Activated CD8-positive, alpha-beta memory T cell treated with anti-CD3 and anti-CD28 coated beads, Interleukin-2, amount 10 ng/mL, durations not matched to agents 7 days and 5 days (primary cell): ENCODE measurements at regions not wholly inside any gene's neighbourhood (a gene's known extent, or its start where the extent isn't known, plus 50 kb on each side); places are given as distances from the start of the nearest gene placed in this dataset.

Source experiments
- ATAC-seq: fragments of 150-1000 bp; cut with Tn5 transposase; one replicate; pipeline ENCODE4 v1.10.0; 2021; ENCODE audit warnings: moderate library complexity
- CTCF ChIA-PET: fragments of 350-600 bp; sonication (Branson Sonifier 250); formaldehyde crosslinking; loops from one replicate; lab custom pipeline; 2021; ENCODE audit warnings: antibody characterized with exemption; lab: Charles Lee
- DNase-seq: peaks from one replicate; pipeline ENCODE4 v3.0.0-alpha.2; 2020
- H3K27ac Mint-ChIP-seq: one replicate; pipeline ENCODE4 v1.8.0; 2021; ENCODE audit warnings: mild to moderate bottlenecking, mixed read lengths
- H3K27me3 Mint-ChIP-seq: one replicate; pipeline ENCODE4 v1.8.0; 2021; ENCODE audit warnings: mixed read lengths
- H3K36me3 Mint-ChIP-seq: one replicate; pipeline ENCODE4 v1.8.0; 2021; ENCODE audit warnings: mild to moderate bottlenecking, mixed read lengths
- H3K4me1 Mint-ChIP-seq: one replicate; pipeline ENCODE4 v1.8.0; 2021; ENCODE audit warnings: mixed read lengths
- H3K4me3 Mint-ChIP-seq: one replicate; pipeline ENCODE4 v1.8.0; 2021; ENCODE audit warnings: mild to moderate bottlenecking, moderate library complexity, mixed read lengths
- H3K9me3 Mint-ChIP-seq: one replicate; pipeline ENCODE4 v1.8.0; 2022; ENCODE audit warnings: low read depth, mixed read lengths

DNA sequence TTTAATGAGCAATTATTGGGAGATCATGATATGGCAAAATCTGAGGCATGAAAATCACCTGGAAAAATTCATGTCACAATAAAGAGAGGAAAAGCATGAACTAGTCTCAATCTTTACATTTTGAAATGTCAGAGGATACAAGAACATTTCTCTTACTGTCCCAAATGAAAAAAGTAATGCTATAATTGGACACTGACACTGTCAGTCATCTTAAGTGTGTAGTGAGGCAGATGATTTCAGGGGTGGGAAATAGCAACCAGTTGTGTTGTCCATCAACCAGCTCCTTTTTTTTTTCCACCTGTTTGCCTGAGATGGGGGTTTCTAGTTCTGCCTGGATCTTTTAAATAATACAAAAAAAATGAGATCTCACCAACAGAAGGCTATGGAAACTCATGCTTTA lies 646.2 kb downstream of the KCNT2 start:
- Mint-ChIP-seq H3K27ac (no peak overlapping the region), H3K27me3 (no peaks in the 10 kb centered on the region), H3K36me3 (no peaks in the 10 kb centered on the region), H3K4me1 (no peaks in the 10 kb centered on the region), H3K4me3 (no peak overlapping the region), H3K9me3 (no peaks in the 10 kb centered on the region)
- DNase-seq = no peak
- CTCF ChIA-PET = no interaction called here
- no peak for ATAC-seq

DNA sequence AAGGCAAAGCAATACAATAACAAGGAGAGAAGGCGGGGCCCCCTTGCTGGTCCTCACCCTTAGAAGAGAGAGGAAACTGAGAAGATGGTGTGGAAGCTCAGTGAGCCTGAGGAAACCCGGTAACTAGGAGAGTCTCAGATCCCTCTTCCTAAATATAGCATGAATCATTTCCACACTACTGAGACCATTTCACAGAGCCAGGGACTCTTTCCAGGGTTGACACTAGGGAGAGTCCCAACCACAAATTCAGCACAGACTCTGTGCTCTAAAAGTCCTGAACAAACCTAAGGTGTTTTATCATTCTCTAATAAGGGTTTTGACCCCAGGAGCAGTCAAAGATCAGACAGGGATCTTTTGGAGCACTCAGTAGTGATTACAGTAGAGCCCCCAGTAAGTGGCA lies 647.7 kb downstream of the KCNT2 start:
- DNase-seq (no peak), ATAC-seq (no peak)
- H3K36me3 Mint-ChIP-seq = no peaks in the 10 kb centered on the region
- CTCF ChIA-PET = no interaction called here
- H3K27me3 Mint-ChIP-seq = no peaks in the 10 kb centered on the region
- H3K9me3 Mint-ChIP-seq = no peaks in the 10 kb centered on the region
- no peak overlapping the region for H3K4me3 Mint-ChIP-seq
- no peaks in the 10 kb centered on the region for H3K4me1 Mint-ChIP-seq
- no peak overlapping the region for H3K27ac Mint-ChIP-seq

GRCh38 chr1:195958131-195958530 lies 650.1 kb downstream of the KCNT2 start:
- no peaks in the 10 kb centered on the region for H3K9me3 Mint-ChIP-seq
- no peak overlapping the region for H3K27ac Mint-ChIP-seq
- no peaks in the 10 kb centered on the region for H3K4me1 Mint-ChIP-seq
- no peak overlapping the region for H3K4me3 Mint-ChIP-seq
- CTCF ChIA-PET = no interaction called here
- H3K36me3 Mint-ChIP-seq = no peaks in the 10 kb centered on the region
- H3K27me3 Mint-ChIP-seq = no peaks in the 10 kb centered on the region
- ATAC-seq (no peak), DNase-seq (no peak)

DNA sequence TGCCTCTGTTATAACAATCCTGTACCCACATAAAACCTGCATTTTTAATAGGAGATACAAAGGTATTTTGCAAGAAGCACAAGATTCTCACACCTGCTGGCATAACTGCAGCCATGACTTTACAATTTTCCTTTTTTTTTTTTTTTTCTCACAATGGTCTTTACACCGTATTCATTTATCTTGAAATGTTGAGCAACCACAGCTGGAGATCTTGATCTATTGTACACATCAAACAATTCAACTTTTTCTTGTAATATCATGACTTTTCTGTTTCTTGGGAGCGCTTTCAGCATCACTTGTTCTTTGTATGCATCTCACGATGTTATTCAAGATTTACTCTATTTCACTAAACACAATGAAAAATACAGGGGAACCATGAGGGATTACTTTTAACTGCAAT lies 651.4 kb downstream of the KCNT2 start:
- Mint-ChIP-seq H3K4me3 (no peak overlapping the region), H3K36me3 (no peaks in the 10 kb centered on the region)

DNA sequence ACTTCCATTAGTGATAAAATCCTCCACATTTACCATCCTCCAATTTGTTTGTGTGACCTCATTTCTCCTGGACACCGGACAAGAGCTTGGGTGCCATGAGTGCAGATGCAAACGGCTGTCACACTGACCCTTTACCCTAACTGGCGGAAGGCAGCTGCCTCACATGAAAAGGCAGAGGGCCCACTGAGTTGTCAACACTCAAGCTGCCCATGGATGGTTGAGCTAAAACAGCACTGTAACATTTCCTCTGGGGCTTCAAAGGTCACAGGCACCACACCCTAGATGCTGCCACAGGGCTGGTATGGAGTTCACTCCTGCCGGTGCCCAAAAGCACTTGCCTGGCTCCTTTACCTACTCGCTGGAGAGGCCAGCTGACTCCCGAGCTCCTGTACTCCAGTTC lies 653.4 kb downstream of the KCNT2 start:
- Mint-ChIP-seq H3K27me3 (no peaks in the 10 kb centered on the region), H3K4me3 (no peak overlapping the region), H3K36me3 (no peaks in the 10 kb centered on the region)

More for the DNA sequence above, 651.4 kb downstream of the KCNT2 start:
- CTCF ChIA-PET = no interaction called here
- no peaks in the 10 kb centered on the region for H3K4me1 Mint-ChIP-seq
- no peak for DNase-seq
- no peak overlapping the region for H3K27ac Mint-ChIP-seq
- no peaks in the 10 kb centered on the region for H3K27me3 Mint-ChIP-seq
- no peaks in the 10 kb centered on the region for H3K9me3 Mint-ChIP-seq
- no peak for ATAC-seq

DNA sequence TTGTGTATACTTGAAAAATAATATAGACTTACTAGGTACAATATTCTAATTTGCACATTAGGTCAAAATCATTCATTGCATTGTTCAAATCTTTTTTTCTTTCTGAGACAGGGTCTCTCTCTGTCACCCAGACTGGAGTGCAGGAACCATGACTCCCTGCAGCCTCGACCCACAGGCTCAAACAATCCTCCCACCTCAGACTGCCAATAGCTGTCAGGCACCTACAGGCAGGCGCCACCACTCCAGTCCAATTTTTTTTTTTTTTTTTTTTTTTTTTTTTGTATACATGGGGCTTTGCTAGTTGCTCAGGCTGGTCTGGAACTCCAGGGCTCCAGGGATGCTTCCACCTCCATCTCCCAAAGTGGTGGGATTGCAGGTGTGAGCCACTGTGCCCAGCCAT lies 656.9 kb downstream of the KCNT2 start:
- CTCF ChIA-PET = no interaction called here
- DNase-seq (no peak), ATAC-seq (no peak)
- Mint-ChIP-seq H3K27me3 (no peaks in the 10 kb centered on the region), H3K27ac (no peak overlapping the region), H3K9me3 (no peaks in the 10 kb centered on the region), H3K36me3 (no peaks in the 10 kb centered on the region), H3K4me3 (no peak overlapping the region), H3K4me1 (no peaks in the 10 kb centered on the region)

More for the DNA sequence above, 653.4 kb downstream of the KCNT2 start:
- no peak overlapping the region for H3K27ac Mint-ChIP-seq
- DNase-seq (no peak), ATAC-seq (no peak)
- H3K4me1 Mint-ChIP-seq = no peaks in the 10 kb centered on the region
- H3K9me3 Mint-ChIP-seq = no peaks in the 10 kb centered on the region
- CTCF ChIA-PET = no interaction called here

- no peak for ATAC-seq
- H3K4me1 Mint-ChIP-seq = no peaks in the 10 kb centered on the region
Measured at GRCh38 chr1:195948123-195948895, 659.9 kb downstream of the KCNT2 start.

DNA sequence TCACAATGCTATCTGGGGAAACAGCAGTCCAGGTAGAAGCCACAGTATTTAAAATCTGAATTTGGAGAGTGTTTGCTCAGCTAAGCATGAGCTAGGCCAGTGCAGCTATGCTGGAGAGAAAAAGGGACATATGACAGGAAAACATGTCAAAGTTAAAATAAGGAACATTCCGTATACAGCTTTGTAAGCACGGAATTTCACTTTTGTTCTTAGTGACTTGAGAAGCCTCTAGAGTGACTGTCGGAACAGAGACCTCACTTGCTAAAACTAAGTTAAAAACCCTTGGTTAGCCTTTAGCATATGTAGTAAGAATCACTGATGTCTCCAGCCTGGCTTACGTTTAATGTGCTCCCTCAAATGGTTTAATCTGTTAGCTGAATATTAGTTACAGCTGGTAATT lies 661.7 kb downstream of the KCNT2 start:
- no peaks in the 10 kb centered on the region for H3K27me3 Mint-ChIP-seq
- no peak for DNase-seq
- H3K4me3 Mint-ChIP-seq = no peak overlapping the region
- no peak overlapping the region for H3K27ac Mint-ChIP-seq
- CTCF ChIA-PET = no interaction called here
- no peak for ATAC-seq
- no peaks in the 10 kb centered on the region for H3K4me1 Mint-ChIP-seq
- no peaks in the 10 kb centered on the region for H3K9me3 Mint-ChIP-seq
- no peaks in the 10 kb centered on the region for H3K36me3 Mint-ChIP-seq

More at GRCh38 chr1:195948123-195948895, 659.9 kb downstream of the KCNT2 start:
- no peaks in the 10 kb centered on the region for H3K36me3 Mint-ChIP-seq
- H3K4me3 Mint-ChIP-seq = no peak overlapping the region
- no peak for DNase-seq
- no peak overlapping the region for H3K27ac Mint-ChIP-seq
- H3K27me3 Mint-ChIP-seq = no peaks in the 10 kb centered on the region
- no peaks in the 10 kb centered on the region for H3K9me3 Mint-ChIP-seq
- CTCF ChIA-PET = no interaction called here

- no peaks in the 10 kb centered on the region for H3K4me1 Mint-ChIP-seq
- H3K4me3 Mint-ChIP-seq = no peak overlapping the region
- no peaks in the 10 kb centered on the region for H3K9me3 Mint-ChIP-seq
- no peaks in the 10 kb centered on the region for H3K27me3 Mint-ChIP-seq
- ATAC-seq = no peak
- CTCF ChIA-PET = no interaction called here
- no peaks in the 10 kb centered on the region for H3K36me3 Mint-ChIP-seq
- no peak for DNase-seq
- no peak overlapping the region for H3K27ac Mint-ChIP-seq
Measured at GRCh38 chr1:195941795-195942194, 666.4 kb downstream of the KCNT2 start.

GRCh38 chr1:195941314-195941713 lies 666.9 kb downstream of the KCNT2 start:
- Mint-ChIP-seq H3K27me3 (no peaks in the 10 kb centered on the region), H3K4me1 (no peaks in the 10 kb centered on the region), H3K9me3 (no peaks in the 10 kb centered on the region), H3K4me3 (no peak overlapping the region), H3K36me3 (no peaks in the 10 kb centered on the region), H3K27ac (no peak overlapping the region)
- CTCF ChIA-PET = no interaction called here
- ATAC-seq (no peak), DNase-seq (no peak)

DNA sequence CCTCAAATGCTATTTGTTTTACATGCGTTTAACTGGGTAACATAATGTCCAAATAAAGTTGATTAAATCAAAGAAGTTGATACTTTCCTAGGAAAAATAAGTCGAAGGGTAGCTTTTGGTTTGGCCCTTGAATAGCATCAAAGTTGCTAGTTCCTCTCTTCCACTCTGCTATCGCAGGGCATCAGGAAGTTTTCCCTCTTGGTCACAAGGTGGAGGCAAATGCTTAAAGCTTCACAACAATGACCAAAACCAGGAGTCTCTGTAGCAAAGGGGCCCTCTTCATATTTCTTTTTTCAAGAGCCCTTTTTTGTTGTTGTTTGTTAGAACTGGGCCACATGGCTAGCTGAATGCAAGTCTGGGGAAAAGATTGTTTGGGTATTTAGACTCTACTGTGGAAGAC lies 668.4 kb downstream of the KCNT2 start:
- Mint-ChIP-seq H3K36me3 (no peaks in the 10 kb centered on the region), H3K4me3 (no peak overlapping the region), H3K4me1 (no peaks in the 10 kb centered on the region), H3K27ac (no peak overlapping the region), H3K27me3 (no peaks in the 10 kb centered on the region), H3K9me3 (no peaks in the 10 kb centered on the region)
- CTCF ChIA-PET = no interaction called here
- DNase-seq = no peak
- ATAC-seq = no peak

GRCh38 chr1:195934817-195935553 lies 673.3 kb downstream of the KCNT2 start:
- ATAC-seq (no peak), DNase-seq (no peak)
- CTCF ChIA-PET = no interaction called here
- Mint-ChIP-seq H3K4me3 (no peak overlapping the region), H3K9me3 (no peaks in the 10 kb centered on the region), H3K4me1 (no peaks in the 10 kb centered on the region), H3K27me3 (no peaks in the 10 kb centered on the region), H3K27ac (no peak overlapping the region), H3K36me3 (no peaks in the 10 kb centered on the region)

DNA sequence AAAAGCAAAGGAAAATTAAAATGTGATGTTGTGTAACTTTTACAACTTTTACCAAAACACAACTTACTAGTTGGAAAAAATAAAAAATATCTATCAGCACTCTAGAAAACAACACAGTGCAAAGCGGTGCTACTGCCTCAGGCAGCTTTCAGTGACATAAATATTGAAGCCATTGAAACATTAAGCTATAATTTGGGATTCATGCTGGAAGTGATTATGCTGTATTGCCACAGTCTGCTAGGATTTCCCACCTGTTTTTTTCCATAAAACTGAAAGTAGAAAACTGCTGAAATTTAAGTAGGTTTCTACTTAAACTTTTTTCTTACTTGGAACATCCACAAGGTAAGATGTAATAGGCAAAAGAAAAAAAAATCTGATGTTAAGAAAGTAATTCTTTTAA lies 674.4 kb downstream of the KCNT2 start:
- no peak overlapping the region for H3K4me3 Mint-ChIP-seq
- H3K9me3 Mint-ChIP-seq = no peaks in the 10 kb centered on the region
- no peak overlapping the region for H3K27ac Mint-ChIP-seq
- H3K4me1 Mint-ChIP-seq = no peaks in the 10 kb centered on the region
- CTCF ChIA-PET = no interaction called here
- H3K36me3 Mint-ChIP-seq = no peaks in the 10 kb centered on the region
- DNase-seq (no peak), ATAC-seq (no peak)
- H3K27me3 Mint-ChIP-seq = no peaks in the 10 kb centered on the region

DNA sequence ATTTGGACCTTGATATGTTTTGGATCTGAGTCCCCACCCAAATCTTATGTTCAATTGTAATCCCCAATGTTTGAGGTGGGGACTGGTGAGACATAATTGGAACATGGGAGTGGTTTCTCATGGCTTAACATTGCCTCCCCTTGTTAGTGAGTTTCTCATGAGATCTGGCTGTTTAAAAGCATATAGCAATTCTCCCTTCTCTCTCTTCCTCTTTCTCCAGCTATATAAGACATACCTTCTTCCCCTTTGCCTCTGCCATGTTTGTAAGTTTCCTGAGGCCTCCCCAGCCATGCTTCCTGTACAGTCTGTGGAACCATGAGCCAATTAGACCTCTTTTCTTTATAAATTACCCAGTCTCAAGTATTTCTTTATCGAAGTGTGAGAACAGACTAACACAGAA lies 692.4 kb downstream of the KCNT2 start:
- Mint-ChIP-seq H3K4me3 (no peak overlapping the region), H3K36me3 (no peaks in the 10 kb centered on the region), H3K27ac (no peak overlapping the region), H3K9me3 (no peaks in the 10 kb centered on the region), H3K4me1 (no peaks in the 10 kb centered on the region), H3K27me3 (no peaks in the 10 kb centered on the region)
- CTCF ChIA-PET = no interaction called here
- ATAC-seq (no peak), DNase-seq (no peak)
